Psoas muscle (tissue), 7 donors: ENCODE measurements at regions not wholly inside any gene's neighbourhood (a gene's known extent, or its start where the extent isn't known, plus 50 kb on each side); places are given as distances from the start of the nearest gene placed in this dataset.

Source experiments
- ATAC-seq, 4 donors: fragments of 200-7000 bp; cut with Tn5 transposase; one replicate each; pipeline ENCODE4 v1.9.1; 2020; ENCODE audit warnings: moderate library complexity in 3 of 4, mild to moderate bottlenecking in 2 of 4
- DNase-seq, 2 donors: peaks; one replicate each; pipeline ENCODE4 v3.0.0-alpha.2; 2020
- H3K27ac ChIP-seq: fragments of 200-600 bp; one replicate; pipeline ENCODE4 v1.8.0; 2022
- H3K27me3 ChIP-seq, 3 donors: fragments of 200-600 bp in 1 of 3; one replicate each; pipeline versions ENCODE4 v1.6.1 to v1.8.0; 2013 to 2022; ENCODE audit warnings: low read length in 2 of 3, mild to moderate bottlenecking in 2 of 3, moderate library complexity in 1 of 3; ENCODE audit not compliant: insufficient read depth in 3 of 3
- H3K36me3 ChIP-seq, 2 donors: fragments of 200-600 bp in 1 of 2; one replicate each; pipeline versions ENCODE4 v1.6.1 to v1.8.0; 2013 to 2022; ENCODE audit warnings: low read depth in 1 of 2, mild to moderate bottlenecking in 1 of 2, moderate library complexity in 1 of 2; ENCODE audit not compliant: insufficient read depth in 1 of 2
- H3K4me1 ChIP-seq: fragments of 200-600 bp; one replicate; pipeline ENCODE4 v1.8.0; 2022
- H3K4me3 ChIP-seq: fragments of 200-600 bp; one replicate; pipeline ENCODE4 v1.8.0; 2022; ENCODE audit warnings: mild to moderate bottlenecking
- H3K9me3 ChIP-seq: fragments of 200-600 bp; one replicate; pipeline ENCODE4 v1.8.0; 2022
- CTCF ChIP-seq: fragments of 200-600 bp; IDR thresholded peaks from one replicate; pipeline ENCODE4 v1.8.0; 2022; ENCODE audit warnings: antibody characterized with exemption
- WGBS, 3 donors: extraction: QIAGEN DNeasy Blood & Tissue Kit; methylation state at CpG; one replicate each; pipeline versions ENCODE4 v1.1.6 to v1.1.7; 2013; 5-methylcytosine and 5-hydroxymethylcytosine counted together
- intact Hi-C, 2 donors: fragments of 100-400 bp; cut with DNase I; formaldehyde crosslinking; loops; one replicate each; pipeline versions ENCODE4 v1.11.0 to v1.14.2; 2022
- donor health status: healthy with polysubstance abuse.
- donor health status: DM: no; HTN: no; CAD: no; lungs with moderate emphysema.
- donor health status: Bipolar disorder and iron deficiency.
- donor health status: healthy.
- donor health status: DM: yes; HTN: yes; CAD: no.
- donor health status: DM: no; HTN: no; CAD: no.
- donor health status: DM: yes; HTN: yes; CAD: no.

DNA sequence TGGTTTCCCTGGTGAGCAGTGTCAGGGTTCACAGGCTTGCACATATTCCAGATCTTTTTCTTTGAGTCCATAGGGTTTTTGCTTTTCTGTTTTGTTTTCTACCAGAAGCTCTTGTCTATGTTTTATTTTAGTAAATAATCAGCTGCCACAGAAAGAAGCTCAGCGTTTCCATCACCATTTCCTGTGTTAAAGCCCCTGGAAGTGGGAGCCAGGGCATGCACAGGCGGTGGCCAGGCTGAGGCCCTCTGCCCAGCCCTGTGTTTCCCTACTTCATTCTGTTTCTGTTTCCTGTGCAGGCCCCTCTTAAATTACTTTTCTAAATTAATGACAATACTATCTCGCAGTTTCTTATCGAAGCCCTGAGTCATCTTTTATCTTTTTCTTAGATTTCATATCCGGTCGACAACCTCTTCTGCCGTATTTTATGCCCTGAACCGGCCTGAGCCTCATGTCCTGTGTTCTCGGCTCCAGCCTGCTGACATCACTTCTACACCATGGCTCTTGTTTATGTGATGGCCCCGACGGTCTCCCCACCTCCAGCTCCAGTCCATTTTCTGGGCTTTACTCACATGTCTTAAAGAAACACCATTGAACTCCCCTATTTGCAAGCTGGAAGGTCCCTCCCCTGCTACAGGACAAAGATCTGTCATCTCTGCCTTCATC, 442.2 kb downstream of the TCERG1L start:
- ATAC-seq (no peak), DNase-seq (no peak)
- H3K36me3 ChIP-seq, result no peaks in the 10 kb centered on the region
- no peaks in the 10 kb centered on the region for H3K9me3 ChIP-seq
- no peak overlapping the region for H3K4me3 ChIP-seq
- intact Hi-C loops, result no loop called here
- TF ChIP-seq CTCF, result no peak
- H3K4me1 ChIP-seq, result no peaks in the 10 kb centered on the region
- no peak overlapping the region for H3K27ac ChIP-seq
- peaks cover 0 to 2% (median 0%) of the 10 kb centered on the region in 3 donors for H3K27me3 ChIP-seq
- WGBS, 3 donors, result 59 to 72% (median 61%) methylated on average over 11 of the region's 11 CpGs

GRCh38 chr10:130871406-130871805, 440.1 kb downstream of the TCERG1L start:
- H3K27me3 ChIP-seq, result peaks cover 0 to 2% (median 0%) of the 10 kb centered on the region in 3 donors
- H3K36me3 ChIP-seq, result no peaks in the 10 kb centered on the region
- no peak for DNase-seq
- no peak overlapping the region for H3K27ac ChIP-seq
- intact Hi-C loops, result no loop called here
- no peaks in the 10 kb centered on the region for H3K4me1 ChIP-seq
- no peak for ATAC-seq
- 0 to 32% (median 0%) methylated on average over 1 of the region's 1 CpG for WGBS, 3 donors
- no peaks in the 10 kb centered on the region for H3K9me3 ChIP-seq
- H3K4me3 ChIP-seq, result no peak overlapping the region
- TF ChIP-seq CTCF, result no peak

DNA sequence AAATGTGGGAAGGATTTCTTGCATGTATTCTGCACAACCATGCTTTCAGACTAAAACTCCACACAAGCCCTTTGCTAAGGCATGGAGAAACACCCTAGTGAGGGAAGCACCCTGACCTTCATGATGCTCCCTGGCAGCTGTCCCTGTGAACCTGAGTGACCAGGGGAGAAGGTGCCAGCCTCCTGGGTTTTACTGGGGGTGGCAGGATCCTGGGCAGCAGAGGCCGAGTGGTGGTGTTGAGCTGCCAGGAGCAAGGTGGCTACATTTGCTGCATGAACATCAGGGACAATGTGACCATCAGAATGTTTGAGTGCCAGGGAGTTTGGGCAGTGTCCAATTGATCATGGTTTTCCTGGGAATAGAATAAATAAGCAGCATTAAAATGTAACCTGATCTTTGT, 437.9 kb downstream of the TCERG1L start:
- Histone ChIP-seq H3K4me3 (no peak overlapping the region), H3K36me3 (no peaks in the 10 kb centered on the region), H3K27me3 (peaks cover 0 to 3% (median 0%) of the 10 kb centered on the region in 3 donors), H3K9me3 (no peaks in the 10 kb centered on the region), H3K27ac (no peak overlapping the region), H3K4me1 (no peaks in the 10 kb centered on the region)
- WGBS, 3 donors, result 42 to 89% (median 70%) methylated on average over 1 of the region's 1 CpG
- DNase-seq, result no peak
- TF ChIP-seq CTCF, result no peak
- no peak for ATAC-seq
- intact Hi-C loops, result no loop called here

DNA sequence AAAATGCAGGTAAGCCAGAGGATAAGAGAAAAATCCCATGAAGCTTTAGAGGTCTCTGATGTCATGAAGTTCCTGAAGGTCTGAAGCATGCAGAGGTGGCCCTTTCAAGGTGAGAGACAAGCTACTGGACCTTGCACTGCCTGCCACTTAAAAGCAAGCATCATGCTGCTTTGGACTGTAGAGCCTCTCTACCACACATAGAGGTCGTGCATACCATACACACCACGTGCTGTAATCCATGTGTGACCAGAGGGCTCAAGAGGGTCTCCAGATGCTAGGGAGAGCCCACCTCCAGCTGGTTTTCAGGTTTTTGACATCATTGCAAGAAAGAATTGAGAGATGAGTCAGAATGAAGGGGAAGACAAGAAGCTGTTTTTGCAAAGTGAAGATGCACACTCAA, 436.4 kb downstream of the TCERG1L start:
- 53 to 59% (median 58%) methylated on average over 2 of the region's 2 CpGs for WGBS, 3 donors
- no peak for DNase-seq

More for the DNA sequence above, 436.4 kb downstream of the TCERG1L start:
- Histone ChIP-seq H3K36me3 (no peaks in the 10 kb centered on the region), H3K27ac (no peak overlapping the region), H3K4me1 (no peaks in the 10 kb centered on the region), H3K9me3 (no peaks in the 10 kb centered on the region), H3K4me3 (no peak overlapping the region), H3K27me3 (peaks cover 0 to 3% (median 0%) of the 10 kb centered on the region in 3 donors)
- no peak for TF ChIP-seq CTCF
- intact Hi-C loops, result no loop called here
- no peak for ATAC-seq
